MM.1S (cell line): ENCODE measurements at regions not wholly inside any gene's neighbourhood (a gene's known extent, or its start where the extent isn't known, plus 50 kb on each side); places are given as distances from the start of the nearest gene placed in this dataset.

ENCODE experiments used
- CTCF ChIP-seq: fragments of 300-600 bp; sonication (generic); IDR thresholded peaks from 2 replicates; pipeline ENCODE4 v1.5.1; 2016; ENCODE audit warnings: antibody characterized with exemption, low read length, mixed read lengths
- EZH2phosphoT487 ChIP-seq: fragments of 300-600 bp; sonication (generic); IDR thresholded peaks from 2 replicates; pipeline ENCODE4 v1.6.1; 2018; ENCODE audit warnings: antibody characterized with exemption, low read length

DNA sequence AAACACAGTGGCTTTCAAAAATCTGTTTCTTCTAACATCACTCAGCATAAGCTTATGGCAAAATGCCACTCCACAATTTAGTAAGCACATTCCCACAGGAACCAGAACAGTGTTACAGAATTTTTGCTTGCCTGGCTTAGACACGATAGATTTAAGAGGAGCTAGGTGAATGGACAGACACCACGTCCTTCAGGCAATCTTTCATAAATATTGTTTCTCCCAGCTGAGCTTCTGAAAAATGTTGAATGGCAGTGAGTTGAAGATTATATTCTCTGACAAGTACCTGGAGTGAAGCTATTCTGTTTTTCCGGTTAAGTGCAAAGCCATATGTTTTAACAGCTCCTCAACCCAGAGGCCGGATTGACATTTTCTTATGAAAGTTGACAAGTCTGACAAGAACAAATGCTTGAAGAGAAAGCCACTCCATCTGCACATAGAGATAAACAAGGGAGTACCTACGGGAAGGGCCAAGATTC is 102.0 kb downstream of the FSCB start:
- TF ChIP-seq CTCF (no peak), EZH2phosphoT487 (no peak)
